Naive thymus-derived CD4-positive, alpha-beta T cell (primary cell): ENCODE measurements at regions not wholly inside any gene's neighbourhood (a gene's known extent, or its start where the extent isn't known, plus 50 kb on each side); places are given as distances from the start of the nearest gene placed in this dataset.
A peak's percentile ranks its signal among the peaks of the same experiment; 100 is the strongest.

ENCODE experiments used
- ATAC-seq: fragments of 150-1000 bp; cut with Tn5 transposase; 2 replicates; pipeline ENCODE4 v1.10.0; 2021; ENCODE audit warnings: mild to moderate bottlenecking, moderate library complexity
- CTCF ChIA-PET: fragments of 350-600 bp; sonication (Branson Sonifier 250); formaldehyde crosslinking; loops from one replicate; lab custom pipeline; 2021; ENCODE audit warnings: antibody characterized with exemption; lab: Charles Lee
- POLR2A ChIA-PET: fragments of 350-600 bp; sonication (Branson Sonifier 250); formaldehyde crosslinking; loops from one replicate; lab custom pipeline; 2021; ENCODE audit warnings: antibody characterized with exemption, inconsistent platforms; lab: Charles Lee
- DNase-seq, 9 donors: peaks; one replicate each; pipeline versions ENCODE4 v3.0.0 to v3.0.0-alpha.2; 2020 to 2022; ENCODE audit warnings: mixed read lengths in 1 of 9
- H3K27ac ChIP-seq: one replicate; pipeline ENCODE4 v1.7.0; 2013; ENCODE audit warnings: mild to moderate bottlenecking, low read depth, low read length, moderate library complexity
- H3K27me3 ChIP-seq, 2 donors: one replicate each; pipeline ENCODE4 v1.7.0; 2013; ENCODE audit warnings: low read length in 2 of 2, mild to moderate bottlenecking in 2 of 2, moderate library complexity in 2 of 2; ENCODE audit not compliant: control insufficient read depth in 2 of 2, insufficient read depth in 2 of 2
- H3K36me3 ChIP-seq, 3 experiments: 1 replicate in 2 of 3; 2 replicates in 1 of 3; pipeline ENCODE4 v1.7.0; 2013; ENCODE audit warnings: low read length in 3 of 3, mild to moderate bottlenecking in 3 of 3, moderate library complexity in 1 of 3; ENCODE audit not compliant: insufficient read depth in 3 of 3, control insufficient read depth in 2 of 3
- H3K4me1 ChIP-seq, 2 donors: one replicate each; pipeline ENCODE4 v1.7.0; 2013; ENCODE audit warnings: low read length in 2 of 2, mild to moderate bottlenecking in 2 of 2, moderate library complexity in 1 of 2; ENCODE audit not compliant: control insufficient read depth in 2 of 2, insufficient read depth in 2 of 2
- H3K4me3 ChIP-seq: 2 replicates; pipeline ENCODE4 v1.7.0; 2013; ENCODE audit warnings: mild to moderate bottlenecking, low read length
- H3K9me3 ChIP-seq, 3 experiments: 1 replicate in 2 of 3; 2 replicates in 1 of 3; pipeline ENCODE4 v1.7.0; 2013; ENCODE audit warnings: low read length in 3 of 3; ENCODE audit not compliant: control insufficient read depth in 2 of 3
- H3K27ac Mint-ChIP-seq, 9 donors: one replicate each; pipeline ENCODE4 v1.8.0; 2020 to 2022; ENCODE audit warnings: mixed read lengths in 9 of 9, mild to moderate bottlenecking in 8 of 9, moderate library complexity in 5 of 9, inconsistent platforms in 2 of 9
- H3K27me3 Mint-ChIP-seq, 5 donors: one replicate each; pipeline ENCODE4 v1.8.0; 2021 to 2022; ENCODE audit warnings: mixed read lengths in 5 of 5, mild to moderate bottlenecking in 1 of 5
- H3K36me3 Mint-ChIP-seq, 5 donors: one replicate each; pipeline ENCODE4 v1.8.0; 2020 to 2022; ENCODE audit warnings: mixed read lengths in 5 of 5, mild to moderate bottlenecking in 3 of 5, inconsistent platforms in 1 of 5
- H3K4me1 Mint-ChIP-seq, 7 donors: one replicate each; pipeline ENCODE4 v1.8.0; 2020 to 2022; ENCODE audit warnings: mixed read lengths in 7 of 7, mild to moderate bottlenecking in 3 of 7, inconsistent platforms in 1 of 7
- H3K4me3 Mint-ChIP-seq, 10 donors: one replicate each; pipeline ENCODE4 v1.8.0; 2020 to 2022; ENCODE audit warnings: mild to moderate bottlenecking in 10 of 10, mixed read lengths in 10 of 10, moderate library complexity in 6 of 10, inconsistent platforms in 2 of 10
- H3K9me3 Mint-ChIP-seq, 11 donors: one replicate each; pipeline ENCODE4 v1.8.0; 2020 to 2022; ENCODE audit warnings: mixed read lengths in 11 of 11, mild to moderate bottlenecking in 4 of 11, inconsistent platforms in 1 of 11, moderate library complexity in 1 of 11
- intact Hi-C, 2 donors: fragments of 100-400 bp; cut with micrococcal nuclease; formaldehyde crosslinking; loops; one replicate each; pipeline ENCODE4 v1.15.1; 2023

DNA sequence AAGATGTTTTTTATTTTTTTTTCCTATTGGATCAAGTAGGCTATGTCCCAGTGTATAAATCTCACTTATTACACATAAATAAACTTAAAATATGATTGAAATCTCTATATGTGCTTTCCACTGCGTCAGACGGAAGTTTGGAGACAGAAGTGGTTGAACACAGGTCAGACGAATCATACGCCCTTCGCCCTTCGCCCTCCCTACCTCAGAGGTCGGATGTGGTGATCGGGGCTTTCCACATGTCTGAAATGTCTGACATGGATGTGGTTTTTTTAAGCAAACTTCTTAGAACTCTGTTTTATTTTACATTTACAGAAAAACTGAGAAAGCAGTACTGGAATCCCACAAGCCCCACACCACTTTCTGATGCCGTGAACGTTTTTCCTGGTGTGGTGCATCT is 344.4 kb downstream of the THBS2 start:
- Histone ChIP-seq H3K4me1 (peaks cover 0 to 9% of the 10 kb centered on the region in 2 donors), H3K9me3 (no peaks in the 10 kb centered on the region), H3K4me3 (no peak overlapping the region), H3K27ac (no peak overlapping the region), H3K36me3 (no peaks in the 10 kb centered on the region), H3K27me3 (no peaks in the 10 kb centered on the region)
- POLR2A ChIA-PET = no interaction called here
- H3K4me1 Mint-ChIP-seq = peaks cover 0 to 9% (median 0%) of the 10 kb centered on the region in 7 donors
- no peak overlapping the region for H3K27ac Mint-ChIP-seq
- CTCF ChIA-PET = no interaction called here
- no peaks in the 10 kb centered on the region for H3K36me3 Mint-ChIP-seq
- DNase-seq (no peak), ATAC-seq (no peak)
- H3K9me3 Mint-ChIP-seq = peaks cover 0 to 17% (median 5%) of the 10 kb centered on the region in 11 donors
- intact Hi-C loops = no loop called here
- H3K27me3 Mint-ChIP-seq = peaks cover 0 to 13% (median 0%) of the 10 kb centered on the region in 5 donors
- no peak overlapping the region for H3K4me3 Mint-ChIP-seq

DNA sequence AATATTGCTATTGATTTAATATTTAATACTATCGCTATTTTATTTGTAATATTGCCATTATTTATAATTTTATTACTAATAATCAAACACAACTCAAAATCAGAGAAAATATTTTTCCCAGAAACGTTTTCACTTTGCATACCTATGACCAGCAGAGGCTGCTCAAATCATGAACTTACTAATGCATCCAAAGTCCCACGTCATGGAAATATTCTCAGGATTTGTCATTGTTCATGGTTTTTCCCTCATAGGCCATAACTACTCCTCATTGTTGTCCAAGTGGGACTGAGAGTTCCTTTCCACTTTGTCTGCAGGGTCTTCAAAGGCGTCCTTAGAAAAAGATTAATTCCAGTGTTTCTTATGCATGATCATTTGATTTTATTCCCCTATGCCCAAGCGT is 344.8 kb downstream of the THBS2 start:
- H3K36me3 Mint-ChIP-seq = no peaks in the 10 kb centered on the region
- intact Hi-C loops = no loop called here
- no peak overlapping the region for H3K4me3 ChIP-seq
- peaks cover 0 to 9% of the 10 kb centered on the region in 2 donors for H3K4me1 ChIP-seq
- peaks cover 0 to 9% (median 0%) of the 10 kb centered on the region in 7 donors for H3K4me1 Mint-ChIP-seq
- no peaks in the 10 kb centered on the region for H3K27me3 ChIP-seq
- H3K4me3 Mint-ChIP-seq = no peak overlapping the region
- ChIA-PET CTCF (no interaction called here), POLR2A (no interaction called here)
- H3K27ac Mint-ChIP-seq = no peak overlapping the region
- DNase-seq = no peak
- no peaks in the 10 kb centered on the region for H3K9me3 ChIP-seq
- H3K9me3 Mint-ChIP-seq = peaks cover 0 to 17% (median 5%) of the 10 kb centered on the region in 11 donors
- no peak overlapping the region for H3K27ac ChIP-seq
- H3K27me3 Mint-ChIP-seq = peaks cover 0 to 9% (median 0%) of the 10 kb centered on the region in 5 donors
- no peaks in the 10 kb centered on the region for H3K36me3 ChIP-seq
- no peak for ATAC-seq

- Histone ChIP-seq H3K9me3 (no peaks in the 10 kb centered on the region), H3K4me3 (no peak overlapping the region), H3K27me3 (no peaks in the 10 kb centered on the region), H3K4me1 (peaks cover 0 to 9% of the 10 kb centered on the region in 2 donors), H3K36me3 (no peaks in the 10 kb centered on the region), H3K27ac (no peak overlapping the region)
- no peaks in the 10 kb centered on the region for H3K36me3 Mint-ChIP-seq
- intact Hi-C loops = no loop called here
- ChIA-PET POLR2A (no interaction called here), CTCF (no interaction called here)
- DNase-seq (no peak), ATAC-seq (no peak)
- peaks cover 0 to 9% (median 0%) of the 10 kb centered on the region in 7 donors for H3K4me1 Mint-ChIP-seq
- H3K4me3 Mint-ChIP-seq = no peak overlapping the region
- H3K27me3 Mint-ChIP-seq = peaks cover 0 to 8% (median 0%) of the 10 kb centered on the region in 5 donors
- H3K9me3 Mint-ChIP-seq = peaks cover 0 to 17% (median 5%) of the 10 kb centered on the region in 11 donors
- H3K27ac Mint-ChIP-seq = no peak overlapping the region
These were observed 345.5 kb downstream of the THBS2 start for GRCh38 chr6:168908166-168908565.

- Histone ChIP-seq H3K27ac (no peak overlapping the region), H3K4me1 (peaks cover 0 to 9% of the 10 kb centered on the region in 2 donors), H3K36me3 (no peaks in the 10 kb centered on the region), H3K27me3 (no peaks in the 10 kb centered on the region), H3K9me3 (no peaks in the 10 kb centered on the region), H3K4me3 (no peak overlapping the region)
- POLR2A ChIA-PET = no interaction called here
- Mint-ChIP-seq H3K27me3 (no peaks in the 10 kb centered on the region), H3K4me1 (peaks cover 0 to 9% (median 0%) of the 10 kb centered on the region in 7 donors), H3K36me3 (no peaks in the 10 kb centered on the region), H3K27ac (peak overlapping the region in 1 of 9 donors; percentile 5), H3K4me3 (no peak overlapping the region), H3K9me3 (peaks cover 0 to 17% (median 5%) of the 10 kb centered on the region in 11 donors)
- intact Hi-C loops = no loop called here
- no peak for DNase-seq
- CTCF ChIA-PET = no interaction called here
- peak; percentile 7 for ATAC-seq
These were observed 347.3 kb downstream of the THBS2 start for GRCh38 chr6:168906391-168906790.

DNA sequence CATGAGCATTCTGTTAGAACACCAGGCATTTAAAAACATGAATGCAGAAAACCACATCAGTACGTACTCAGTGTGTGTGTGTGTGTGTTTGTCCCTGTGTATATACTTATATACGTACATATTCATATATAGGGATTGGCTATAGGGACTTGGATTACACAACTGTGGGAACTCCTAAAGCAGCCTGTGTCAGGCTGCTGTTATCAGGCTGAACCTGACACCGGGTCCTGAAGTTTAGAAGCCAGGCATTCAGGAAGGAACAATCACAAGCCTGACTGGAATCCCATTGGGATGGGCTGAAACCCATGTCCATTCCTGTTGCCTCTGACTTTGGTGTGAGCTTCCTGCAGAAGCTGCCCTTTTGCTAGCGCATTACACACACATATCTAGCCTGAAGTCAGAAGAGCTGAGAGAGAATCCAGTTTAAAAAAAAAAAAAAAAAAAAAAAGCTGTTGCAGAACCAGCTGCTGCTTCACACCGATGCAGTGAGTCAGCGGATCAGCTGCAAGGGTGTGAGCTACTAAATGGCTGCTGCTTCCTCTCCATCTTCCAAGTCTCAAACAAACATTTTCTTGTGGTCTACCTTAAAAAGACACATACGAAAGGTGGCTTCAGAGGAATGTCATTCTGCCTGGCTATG is 348.1 kb downstream of the THBS2 start:
- H3K36me3 Mint-ChIP-seq = no peaks in the 10 kb centered on the region
- peaks cover 0 to 9% (median 0%) of the 10 kb centered on the region in 7 donors for H3K4me1 Mint-ChIP-seq
- H3K4me3 Mint-ChIP-seq = no peak overlapping the region
- intact Hi-C loops = no loop called here
- H3K27me3 ChIP-seq = no peaks in the 10 kb centered on the region
- H3K9me3 Mint-ChIP-seq = peaks cover 0 to 17% (median 5%) of the 10 kb centered on the region in 11 donors
- DNase-seq (no peak), ATAC-seq (peak; percentile 70)
- peaks cover 0 to 9% of the 10 kb centered on the region in 2 donors for H3K4me1 ChIP-seq
- no peak overlapping the region for H3K4me3 ChIP-seq
- peak overlapping the region in 1 of 9 donors; percentile 5 for H3K27ac Mint-ChIP-seq
- ChIA-PET POLR2A (no interaction called here), CTCF (no interaction called here)
- no peaks in the 10 kb centered on the region for H3K36me3 ChIP-seq
- no peaks in the 10 kb centered on the region for H3K9me3 ChIP-seq
- no peak overlapping the region for H3K27ac ChIP-seq
- no peaks in the 10 kb centered on the region for H3K27me3 Mint-ChIP-seq

GRCh38 chr6:168903613-168904345 is 349.9 kb downstream of the THBS2 start:
- POLR2A ChIA-PET = interaction anchor here (1.2 kb wide), 1 partner anchor 9 kb away, joined by 4 read pairs; no protein-coding TSS in a partner anchor
- DNase-seq (no peak), ATAC-seq (no peak)
- Mint-ChIP-seq H3K4me1 (peaks cover 0 to 9% (median 0%) of the 10 kb centered on the region in 7 donors), H3K9me3 (peaks cover 0 to 12% (median 3%) of the 10 kb centered on the region in 11 donors), H3K36me3 (no peaks in the 10 kb centered on the region), H3K4me3 (no peak overlapping the region), H3K27ac (no peak overlapping the region), H3K27me3 (peaks cover 0 to 3% (median 0%) of the 10 kb centered on the region in 5 donors)
- intact Hi-C loops = no loop called here
- CTCF ChIA-PET = no interaction called here
- Histone ChIP-seq H3K36me3 (no peaks in the 10 kb centered on the region), H3K27ac (no peak overlapping the region), H3K4me3 (no peak overlapping the region), H3K27me3 (no peaks in the 10 kb centered on the region), H3K4me1 (peaks cover 0 to 9% of the 10 kb centered on the region in 2 donors), H3K9me3 (no peaks in the 10 kb centered on the region)
